ENCODE measurements at regions not wholly inside any gene's neighbourhood (a gene's known extent, or its start where the extent isn't known, plus 50 kb on each side); places are given as distances from the start of the nearest gene placed in this dataset.

DNA sequence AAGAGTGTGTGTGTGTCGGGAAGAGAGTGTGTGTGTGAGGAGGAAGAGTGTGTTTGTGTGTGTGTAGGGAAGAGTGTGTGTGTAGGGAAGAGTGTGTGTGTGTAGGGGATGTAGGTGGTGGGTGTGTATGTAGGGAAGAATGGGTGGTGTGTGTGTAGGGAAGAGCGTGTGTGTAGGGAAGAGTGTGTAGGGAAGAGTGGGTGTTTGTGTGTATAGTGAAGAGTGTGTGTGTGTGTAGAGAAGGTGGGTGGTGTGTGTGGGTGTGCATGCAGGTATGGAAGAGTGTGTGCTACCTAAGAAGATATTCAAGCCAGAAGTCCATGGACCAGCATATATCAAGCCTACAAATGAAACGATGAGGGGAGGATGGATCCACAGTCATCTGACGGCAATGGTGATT lies 265.8 kb downstream of the FGF9 start:
- 8% methylated on average over 4 of the region's 4 CpGs for WGBS (ENCODE audit: low lambda C conversion rate)
- Histone ChIP-seq H3K36me3 (replicated peaks in 1 of 2; ENCODE audit: control insufficient read depth in 1 of 2, insufficient read depth in 2 of 2, low read length in 1 of 2) (no peaks in the 10 kb centered on the region), H3K9me2 (no peaks in the 10 kb centered on the region), H3K27me3 (ENCODE audit: insufficient read depth) (no peaks in the 10 kb centered on the region), H3F3A (replicated peaks; ENCODE audit: insufficient read depth) (no peaks in the 10 kb centered on the region), H3K79me2 (ENCODE audit: insufficient read depth) (no peaks in the 10 kb centered on the region), H3K9me3 (no peaks in the 10 kb centered on the region), H3K4me1 (ENCODE audit: control insufficient read depth in 1 of 2, insufficient read depth in 2 of 2, low read depth in 1 of 2, low read length in 1 of 2) (no peaks in the 10 kb centered on the region), H3K9ac (no peak overlapping the region), H3K27ac (ENCODE audit: low read depth in 2 of 2, low read length in 1 of 2) (no peak overlapping the region), H3K4me2 (no peak overlapping the region), H2AFZ (ENCODE audit: low read depth) (no peak overlapping the region), H4K20me1 (ENCODE audit: insufficient read depth) (no peaks in the 10 kb centered on the region), H3K4me3 (ENCODE audit: low read depth in 2 of 2, low read length in 1 of 2) (no peak overlapping the region)
- CTCF ChIA-PET: no interaction called here
- TF ChIP-seq RXRA (IDR thresholded peaks at IDR 0.05; ENCODE audit: borderline replicate concordance, low read depth) (no peak), GATA2 (CRISPR knock-in tag; IDR thresholded peaks at IDR 0.05) (no peak), CHD2 (IDR thresholded peaks at IDR 0.05; ENCODE audit: low read length, partially characterized antibody) (no peak), RFX5 (IDR thresholded peaks at IDR 0.05; ENCODE audit: low read length) (no peak), SMC3 (IDR thresholded peaks at IDR 0.05; ENCODE audit: low read depth, low read length) (no peak), SIN3A (IDR thresholded peaks at IDR 0.05; ENCODE audit: borderline replicate concordance, low read depth, low read length) (no peak), RAD21 (IDR thresholded peaks at IDR 0.05; ENCODE audit: low read length) (no peak), NFIC (IDR thresholded peaks at IDR 0.05; ENCODE audit: borderline replicate concordance) (no peak), ELF1 (IDR thresholded peaks at IDR 0.05) (no peak), POLR2AphosphoS5 (IDR thresholded peaks at IDR 0.05; ENCODE audit: low read depth, low read length) (no peak), MXI1 (IDR thresholded peaks at IDR 0.05; ENCODE audit: low read depth, low read length) (no peak)
- TF ChIP-seq, protein P1, sequence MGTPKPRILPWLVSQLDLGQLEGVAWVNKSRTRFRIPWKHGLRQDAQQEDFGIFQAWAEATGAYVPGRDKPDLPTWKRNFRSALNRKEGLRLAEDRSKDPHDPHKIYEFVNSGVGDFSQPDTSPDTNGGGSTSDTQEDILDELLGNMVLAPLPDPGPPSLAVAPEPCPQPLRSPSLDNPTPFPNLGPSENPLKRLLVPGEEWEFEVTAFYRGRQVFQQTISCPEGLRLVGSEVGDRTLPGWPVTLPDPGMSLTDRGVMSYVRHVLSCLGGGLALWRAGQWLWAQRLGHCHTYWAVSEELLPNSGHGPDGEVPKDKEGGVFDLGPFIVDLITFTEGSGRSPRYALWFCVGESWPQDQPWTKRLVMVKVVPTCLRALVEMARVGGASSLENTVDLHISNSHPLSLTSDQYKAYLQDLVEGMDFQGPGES (IDR thresholded peaks at IDR 0.05; ENCODE audit: low read depth, low read length): no peak
- no peak for DNase-seq
- POLR2A ChIA-PET: no interaction called here

DNA sequence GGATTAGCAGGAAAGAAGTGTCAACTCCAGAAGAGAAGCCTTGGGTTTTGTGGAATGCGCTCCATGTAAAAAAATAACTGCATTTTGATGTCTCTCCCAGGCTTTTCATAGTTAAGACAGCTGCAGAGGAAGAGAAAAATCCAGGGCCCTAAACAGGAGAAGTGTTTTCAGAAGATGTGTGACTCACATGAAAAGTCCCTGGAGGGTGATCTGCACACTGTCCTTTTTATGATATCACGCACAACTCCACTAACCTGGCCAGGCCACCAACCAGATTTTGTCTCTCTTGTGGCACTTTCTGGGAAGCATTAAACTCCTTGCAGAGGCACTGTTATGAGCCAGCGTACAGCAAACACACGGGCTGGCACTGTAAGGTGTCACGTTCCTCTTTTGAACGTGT lies 267.3 kb downstream of the FGF9 start:
- ChIA-PET POLR2A (no interaction called here), CTCF (no interaction called here)
- no peaks in the 10 kb centered on the region for H3F3A ChIP-seq (replicated peaks; ENCODE audit: insufficient read depth)
- no peaks in the 10 kb centered on the region for H3K36me3 ChIP-seq (replicated peaks in 1 of 2; ENCODE audit: control insufficient read depth in 1 of 2, insufficient read depth in 2 of 2, low read length in 1 of 2)
- WGBS (ENCODE audit: low lambda C conversion rate): 27% methylated on average over 3 of the region's 6 CpGs
- H3K9ac ChIP-seq: no peak overlapping the region
- H2AFZ ChIP-seq (ENCODE audit: low read depth): no peak overlapping the region
- H3K4me1 ChIP-seq (ENCODE audit: control insufficient read depth in 1 of 2, insufficient read depth in 2 of 2, low read depth in 1 of 2, low read length in 1 of 2): no peaks in the 10 kb centered on the region
- H4K20me1 ChIP-seq (ENCODE audit: insufficient read depth): no peaks in the 10 kb centered on the region
- no peaks in the 10 kb centered on the region for H3K27me3 ChIP-seq (ENCODE audit: insufficient read depth)
- no peak overlapping the region for H3K27ac ChIP-seq (ENCODE audit: low read depth in 2 of 2, low read length in 1 of 2)
- H3K4me3 ChIP-seq (ENCODE audit: low read depth in 2 of 2, low read length in 1 of 2): no peak overlapping the region
- H3K79me2 ChIP-seq (ENCODE audit: insufficient read depth): no peaks in the 10 kb centered on the region
- no peak overlapping the region for H3K4me2 ChIP-seq
- no peaks in the 10 kb centered on the region for H3K9me2 ChIP-seq
- no peaks in the 10 kb centered on the region for H3K9me3 ChIP-seq
- no peak for DNase-seq
- TF ChIP-seq RXRA (IDR thresholded peaks at IDR 0.05; ENCODE audit: borderline replicate concordance, low read depth): no peak
- no peak for TF ChIP-seq RFX5 (IDR thresholded peaks at IDR 0.05; ENCODE audit: low read length)
- no peak for TF ChIP-seq MXI1 (IDR thresholded peaks at IDR 0.05; ENCODE audit: low read depth, low read length)
- TF ChIP-seq, protein P2, sequence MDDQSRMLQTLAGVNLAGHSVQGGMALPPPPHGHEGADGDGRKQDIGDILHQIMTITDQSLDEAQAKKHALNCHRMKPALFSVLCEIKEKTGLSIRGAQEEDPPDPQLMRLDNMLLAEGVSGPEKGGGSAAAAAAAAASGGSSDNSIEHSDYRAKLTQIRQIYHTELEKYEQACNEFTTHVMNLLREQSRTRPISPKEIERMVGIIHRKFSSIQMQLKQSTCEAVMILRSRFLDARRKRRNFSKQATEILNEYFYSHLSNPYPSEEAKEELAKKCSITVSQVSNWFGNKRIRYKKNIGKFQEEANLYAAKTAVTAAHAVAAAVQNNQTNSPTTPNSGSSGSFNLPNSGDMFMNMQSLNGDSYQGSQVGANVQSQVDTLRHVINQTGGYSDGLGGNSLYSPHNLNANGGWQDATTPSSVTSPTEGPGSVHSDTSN (IDR thresholded peaks at IDR 0.05): no peak
- TF ChIP-seq, protein P3, sequence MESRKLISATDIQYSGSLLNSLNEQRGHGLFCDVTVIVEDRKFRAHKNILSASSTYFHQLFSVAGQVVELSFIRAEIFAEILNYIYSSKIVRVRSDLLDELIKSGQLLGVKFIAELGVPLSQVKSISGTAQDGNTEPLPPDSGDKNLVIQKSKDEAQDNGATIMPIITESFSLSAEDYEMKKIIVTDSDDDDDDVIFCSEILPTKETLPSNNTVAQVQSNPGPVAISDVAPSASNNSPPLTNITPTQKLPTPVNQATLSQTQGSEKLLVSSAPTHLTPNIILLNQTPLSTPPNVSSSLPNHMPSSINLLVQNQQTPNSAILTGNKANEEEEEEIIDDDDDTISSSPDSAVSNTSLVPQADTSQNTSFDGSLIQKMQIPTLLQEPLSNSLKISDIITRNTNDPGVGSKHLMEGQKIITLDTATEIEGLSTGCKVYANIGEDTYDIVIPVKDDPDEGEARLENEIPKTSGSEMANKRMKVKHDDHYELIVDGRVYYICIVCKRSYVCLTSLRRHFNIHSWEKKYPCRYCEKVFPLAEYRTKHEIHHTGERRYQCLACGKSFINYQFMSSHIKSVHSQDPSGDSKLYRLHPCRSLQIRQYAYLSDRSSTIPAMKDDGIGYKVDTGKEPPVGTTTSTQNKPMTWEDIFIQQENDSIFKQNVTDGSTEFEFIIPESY (IDR thresholded peaks at IDR 0.05; ENCODE audit: borderline replicate concordance, low read depth): no peak
- no peak for TF ChIP-seq NRF1 (IDR thresholded peaks at IDR 0.05; ENCODE audit: low read depth, low read length)
- TF ChIP-seq GATA2 (CRISPR knock-in tag; IDR thresholded peaks at IDR 0.05): no peak
- TF ChIP-seq, protein P4, sequence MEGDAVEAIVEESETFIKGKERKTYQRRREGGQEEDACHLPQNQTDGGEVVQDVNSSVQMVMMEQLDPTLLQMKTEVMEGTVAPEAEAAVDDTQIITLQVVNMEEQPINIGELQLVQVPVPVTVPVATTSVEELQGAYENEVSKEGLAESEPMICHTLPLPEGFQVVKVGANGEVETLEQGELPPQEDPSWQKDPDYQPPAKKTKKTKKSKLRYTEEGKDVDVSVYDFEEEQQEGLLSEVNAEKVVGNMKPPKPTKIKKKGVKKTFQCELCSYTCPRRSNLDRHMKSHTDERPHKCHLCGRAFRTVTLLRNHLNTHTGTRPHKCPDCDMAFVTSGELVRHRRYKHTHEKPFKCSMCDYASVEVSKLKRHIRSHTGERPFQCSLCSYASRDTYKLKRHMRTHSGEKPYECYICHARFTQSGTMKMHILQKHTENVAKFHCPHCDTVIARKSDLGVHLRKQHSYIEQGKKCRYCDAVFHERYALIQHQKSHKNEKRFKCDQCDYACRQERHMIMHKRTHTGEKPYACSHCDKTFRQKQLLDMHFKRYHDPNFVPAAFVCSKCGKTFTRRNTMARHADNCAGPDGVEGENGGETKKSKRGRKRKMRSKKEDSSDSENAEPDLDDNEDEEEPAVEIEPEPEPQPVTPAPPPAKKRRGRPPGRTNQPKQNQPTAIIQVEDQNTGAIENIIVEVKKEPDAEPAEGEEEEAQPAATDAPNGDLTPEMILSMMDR (IDR thresholded peaks at IDR 0.05): no peak
- TF ChIP-seq, protein P5, sequence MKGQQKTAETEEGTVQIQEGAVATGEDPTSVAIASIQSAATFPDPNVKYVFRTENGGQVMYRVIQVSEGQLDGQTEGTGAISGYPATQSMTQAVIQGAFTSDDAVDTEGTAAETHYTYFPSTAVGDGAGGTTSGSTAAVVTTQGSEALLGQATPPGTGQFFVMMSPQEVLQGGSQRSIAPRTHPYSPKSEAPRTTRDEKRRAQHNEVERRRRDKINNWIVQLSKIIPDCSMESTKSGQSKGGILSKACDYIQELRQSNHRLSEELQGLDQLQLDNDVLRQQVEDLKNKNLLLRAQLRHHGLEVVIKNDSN (IDR thresholded peaks at IDR 0.05; ENCODE audit: borderline replicate concordance, low read depth): no peak
- no peak for TF ChIP-seq EZH2phosphoT487 (IDR thresholded peaks at IDR 0.05; ENCODE audit: borderline replicate concordance, low read depth)

Measured in SK-N-SH (cell line).